Fibroblast of lung (primary cell): ENCODE measurements at regions not wholly inside any gene's neighbourhood (a gene's known extent, or its start where the extent isn't known, plus 50 kb on each side); places are given as distances from the start of the nearest gene placed in this dataset.

Experiments used
- DNase-seq, 2 donors: peaks; one replicate each; pipeline versions ENCODE4 v3.0.0 to v3.0.0-alpha.2; 2010; ENCODE audit warnings: low read depth in 2 of 2
- H2AFZ ChIP-seq: 2 replicates; pipeline ENCODE4 v1.5.1; 2012; ENCODE audit warnings: low read length, control low read depth, inconsistent platforms
- H3K27ac ChIP-seq: 2 replicates; pipeline ENCODE4 v1.5.1; 2011; ENCODE audit warnings: low read length, control low read depth; ENCODE audit not compliant: insufficient read depth
- H3K27me3 ChIP-seq: 2 replicates; pipeline ENCODE4 v1.5.1; 2011; ENCODE audit warnings: mild to moderate bottlenecking, low read length; ENCODE audit not compliant: control insufficient read depth, insufficient read depth
- H3K36me3 ChIP-seq: 2 replicates; pipeline ENCODE4 v1.5.1; 2011; ENCODE audit warnings: low read length; ENCODE audit not compliant: control insufficient read depth, insufficient read depth
- H3K4me1 ChIP-seq: 2 replicates; pipeline ENCODE4 v1.5.1; 2011; ENCODE audit warnings: low read length; ENCODE audit not compliant: control insufficient read depth, insufficient read depth; ENCODE audit errors: extremely low read depth
- H3K4me2 ChIP-seq: 2 replicates; pipeline ENCODE4 v1.5.1; 2011; ENCODE audit warnings: low read length, control low read depth; ENCODE audit not compliant: insufficient read depth; ENCODE audit errors: extremely low read depth
- H3K4me3 ChIP-seq, 4 experiments: fragments of 200-600 bp in 1 of 4; sonication (generic) in 1 of 4; replicated peaks in 1 of 4; 2 replicates each; pipeline ENCODE4 v1.5.1; 2011 to 2016; ENCODE audit warnings: low read length in 4 of 4, low read depth in 3 of 4, mild to moderate bottlenecking in 3 of 4, control low read depth in 2 of 4, inconsistent platforms in 1 of 4, mixed read lengths in 1 of 4; ENCODE audit not compliant: insufficient read depth in 1 of 4; ENCODE audit errors: control extremely low read depth in 1 of 4
- H3K79me2 ChIP-seq: 2 replicates; pipeline ENCODE4 v1.5.1; 2012; ENCODE audit warnings: mild to moderate bottlenecking, low read length, inconsistent platforms; ENCODE audit not compliant: control insufficient read depth, insufficient read depth
- H3K9ac ChIP-seq: 2 replicates; pipeline ENCODE4 v1.5.1; 2011; ENCODE audit warnings: mild to moderate bottlenecking, low read length, control low read depth; ENCODE audit not compliant: insufficient read depth
- H3K9me3 ChIP-seq: 2 replicates; pipeline ENCODE4 v1.5.1; 2012; ENCODE audit warnings: low read depth, low read length; ENCODE audit not compliant: control insufficient read depth, insufficient read depth
- H4K20me1 ChIP-seq: 2 replicates; pipeline ENCODE4 v1.5.1; 2011; ENCODE audit warnings: low read length; ENCODE audit not compliant: control insufficient read depth, insufficient read depth; ENCODE audit errors: extremely low read depth
- EZH2 ChIP-seq: IDR thresholded peaks from 2 replicates; pipeline ENCODE4 v1.5.1; 2012; ENCODE audit warnings: low read length, control low read depth, mild to moderate bottlenecking; ENCODE audit errors: missing control alignments
- TF ChIP-seq, protein P1 (sequence below), 2 donors: IDR thresholded peaks in 1 of 2; conservative IDR thresholded peaks in 1 of 2; 1 replicate in 1 of 2; 2 replicates in 1 of 2; pipeline ENCODE4 v1.5.1; 2011 to 2012; ENCODE audit warnings: low read length in 2 of 2, control low read depth in 1 of 2, inconsistent platforms in 1 of 2, low read depth in 1 of 2, mild to moderate bottlenecking in 1 of 2

DNA sequence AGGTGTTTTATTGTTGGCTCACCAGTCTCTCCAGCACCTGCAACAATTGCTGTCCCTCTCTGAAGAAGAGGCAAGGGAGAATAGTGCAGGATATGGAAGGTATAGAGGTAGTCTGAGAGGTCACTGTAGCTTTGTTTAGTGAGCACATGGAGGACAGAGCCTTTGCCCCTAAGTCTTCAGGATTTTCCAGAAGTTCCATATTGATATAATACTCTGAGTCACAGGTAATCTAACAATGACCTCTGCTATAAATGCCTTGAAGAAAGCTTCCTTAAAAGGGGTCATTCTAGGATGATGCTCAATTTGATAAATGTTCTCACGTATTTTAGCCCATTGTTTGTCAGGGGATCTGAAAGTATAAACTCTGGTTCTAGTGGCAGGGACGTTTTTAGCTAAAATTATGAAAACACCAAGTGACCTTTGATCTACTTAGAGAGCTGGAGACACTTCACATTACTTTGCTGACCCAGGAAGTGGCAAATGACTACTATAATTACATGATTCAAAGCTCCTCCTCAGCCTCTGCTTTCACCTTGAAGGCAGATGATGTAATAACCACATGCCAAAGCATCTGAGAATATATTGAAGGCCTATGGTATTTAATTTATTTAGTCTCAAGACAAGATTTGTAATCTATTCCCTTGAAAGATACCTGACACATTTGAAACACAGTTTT, 366.9 kb upstream of the NUDT12 start:
- Histone ChIP-seq H3K27ac (no peak overlapping the region), H2AFZ (no peak overlapping the region), H3K4me2 (no peak overlapping the region), H3K9me3 (no peaks in the 10 kb centered on the region), H3K4me1 (no peaks in the 10 kb centered on the region), H3K27me3 (no peaks in the 10 kb centered on the region), H4K20me1 (no peaks in the 10 kb centered on the region), H3K79me2 (no peaks in the 10 kb centered on the region), H3K36me3 (no peaks in the 10 kb centered on the region), H3K4me3 (no peak overlapping the region), H3K9ac (no peak overlapping the region)
- DNase-seq = peak in 1 of 2 donors; percentile 43
- TF ChIP-seq, protein P1, sequence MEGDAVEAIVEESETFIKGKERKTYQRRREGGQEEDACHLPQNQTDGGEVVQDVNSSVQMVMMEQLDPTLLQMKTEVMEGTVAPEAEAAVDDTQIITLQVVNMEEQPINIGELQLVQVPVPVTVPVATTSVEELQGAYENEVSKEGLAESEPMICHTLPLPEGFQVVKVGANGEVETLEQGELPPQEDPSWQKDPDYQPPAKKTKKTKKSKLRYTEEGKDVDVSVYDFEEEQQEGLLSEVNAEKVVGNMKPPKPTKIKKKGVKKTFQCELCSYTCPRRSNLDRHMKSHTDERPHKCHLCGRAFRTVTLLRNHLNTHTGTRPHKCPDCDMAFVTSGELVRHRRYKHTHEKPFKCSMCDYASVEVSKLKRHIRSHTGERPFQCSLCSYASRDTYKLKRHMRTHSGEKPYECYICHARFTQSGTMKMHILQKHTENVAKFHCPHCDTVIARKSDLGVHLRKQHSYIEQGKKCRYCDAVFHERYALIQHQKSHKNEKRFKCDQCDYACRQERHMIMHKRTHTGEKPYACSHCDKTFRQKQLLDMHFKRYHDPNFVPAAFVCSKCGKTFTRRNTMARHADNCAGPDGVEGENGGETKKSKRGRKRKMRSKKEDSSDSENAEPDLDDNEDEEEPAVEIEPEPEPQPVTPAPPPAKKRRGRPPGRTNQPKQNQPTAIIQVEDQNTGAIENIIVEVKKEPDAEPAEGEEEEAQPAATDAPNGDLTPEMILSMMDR (conservative IDR thresholded peaks at IDR 0.05 in 1 of 2, IDR thresholded peaks at IDR 0.05 in 1 of 2; ENCODE audit: low read depth in 1 of 2, low read length in 2 of 2) = no peak
- no peak for TF ChIP-seq EZH2

DNA sequence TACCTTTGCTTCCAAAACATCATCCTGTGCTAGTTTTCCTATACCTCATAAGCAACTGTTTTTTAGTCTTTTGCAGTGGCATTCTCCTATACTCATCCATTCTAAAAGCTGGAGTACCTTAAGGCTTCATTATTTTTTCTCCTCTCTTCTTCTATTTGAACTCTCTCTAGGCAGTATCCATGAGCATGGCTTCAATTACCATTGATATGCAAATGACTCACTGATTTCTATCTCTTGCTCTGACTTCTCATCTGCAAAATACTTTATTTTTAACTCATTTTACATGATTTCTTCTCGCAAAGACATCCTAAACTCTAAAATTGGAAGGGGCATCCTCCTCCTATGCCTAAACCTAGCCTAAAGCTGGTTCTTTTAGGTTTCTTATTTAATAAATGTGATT, 365.1 kb upstream of the NUDT12 start:
- Histone ChIP-seq H3K4me2 (no peak overlapping the region), H3K27me3 (no peaks in the 10 kb centered on the region), H3K4me3 (no peak overlapping the region), H3K79me2 (no peaks in the 10 kb centered on the region), H2AFZ (no peak overlapping the region), H3K9me3 (no peaks in the 10 kb centered on the region), H3K4me1 (no peaks in the 10 kb centered on the region), H3K36me3 (no peaks in the 10 kb centered on the region), H4K20me1 (no peaks in the 10 kb centered on the region), H3K9ac (no peak overlapping the region), H3K27ac (no peak overlapping the region)
- no peak for DNase-seq
- no peak for TF ChIP-seq EZH2
- TF ChIP-seq, protein P1 (conservative IDR thresholded peaks at IDR 0.05 in 1 of 2, IDR thresholded peaks at IDR 0.05 in 1 of 2; ENCODE audit: low read depth in 1 of 2, low read length in 2 of 2) = no peak

DNA sequence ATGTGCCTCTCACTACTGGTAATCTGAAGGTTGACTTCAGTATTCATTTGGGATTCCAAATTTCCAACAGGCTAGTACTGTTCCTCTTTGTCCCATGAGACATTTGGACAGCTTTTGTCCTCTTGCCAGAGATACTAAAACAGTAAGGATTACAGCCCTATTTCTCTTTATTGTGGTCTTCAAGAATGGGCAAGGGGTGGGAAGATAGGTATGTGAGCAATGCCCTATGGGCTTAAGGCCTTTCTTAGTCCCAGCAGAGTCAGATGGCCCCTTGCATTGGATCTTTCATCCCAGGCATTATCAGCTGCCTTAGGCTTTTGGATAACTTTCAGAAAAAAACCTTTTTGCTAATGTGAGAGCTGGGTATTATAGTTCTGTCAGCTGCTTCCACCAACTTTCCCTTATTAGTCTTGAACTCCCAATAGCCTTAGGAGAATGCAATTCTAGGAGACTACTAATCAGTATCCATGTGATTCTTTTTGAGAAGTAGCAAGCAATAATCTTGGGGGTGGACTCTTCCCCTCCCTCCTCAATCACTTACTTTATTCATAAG, 361.1 kb upstream of the NUDT12 start:
- DNase-seq = peak in 1 of 2 donors; percentile 29
- Histone ChIP-seq H3K79me2 (no peaks in the 10 kb centered on the region), H3K36me3 (no peaks in the 10 kb centered on the region), H3K27ac (no peak overlapping the region), H4K20me1 (no peaks in the 10 kb centered on the region), H2AFZ (no peak overlapping the region), H3K27me3 (no peaks in the 10 kb centered on the region), H3K9me3 (no peaks in the 10 kb centered on the region), H3K4me1 (peaks cover 4% of the 10 kb centered on the region), H3K4me3 (no peak overlapping the region), H3K9ac (no peak overlapping the region), H3K4me2 (no peak overlapping the region)
- TF ChIP-seq, protein P1 (conservative IDR thresholded peaks at IDR 0.05 in 1 of 2, IDR thresholded peaks at IDR 0.05 in 1 of 2; ENCODE audit: low read depth in 1 of 2, low read length in 2 of 2) = no peak
- TF ChIP-seq EZH2 = no peak
